ENCODE measurements at regions not wholly inside any gene's neighbourhood (a gene's known extent, or its start where the extent isn't known, plus 50 kb on each side); places are given as distances from the start of the nearest gene placed in this dataset.
"Not testable (repeated sequence)": the region's sequence is repeated elsewhere in the genome, so short reads cannot be mapped to it uniquely, and the experiment has no call there.

DNA sequence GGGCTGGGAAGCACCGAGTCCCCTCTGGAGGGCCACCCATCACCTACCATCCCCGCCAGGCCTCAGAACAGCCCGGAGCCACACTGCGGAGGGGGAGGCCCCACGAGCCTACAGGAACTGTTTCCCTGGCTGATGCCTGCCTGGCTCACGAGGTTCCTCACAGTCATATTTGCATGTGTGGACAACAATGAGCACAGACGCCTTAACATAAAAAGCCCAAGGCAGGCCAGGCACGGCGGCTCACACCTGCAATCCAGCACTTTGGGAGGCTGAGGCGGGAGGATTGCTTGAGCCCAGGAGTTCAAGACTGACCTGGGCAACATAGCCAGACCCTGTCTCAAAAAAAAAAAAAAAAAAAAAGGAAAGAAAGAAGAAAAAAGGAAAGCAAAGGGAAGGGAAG is 125.9 kb downstream of the FAM53A start:
- no peak for DNase-seq

DNA sequence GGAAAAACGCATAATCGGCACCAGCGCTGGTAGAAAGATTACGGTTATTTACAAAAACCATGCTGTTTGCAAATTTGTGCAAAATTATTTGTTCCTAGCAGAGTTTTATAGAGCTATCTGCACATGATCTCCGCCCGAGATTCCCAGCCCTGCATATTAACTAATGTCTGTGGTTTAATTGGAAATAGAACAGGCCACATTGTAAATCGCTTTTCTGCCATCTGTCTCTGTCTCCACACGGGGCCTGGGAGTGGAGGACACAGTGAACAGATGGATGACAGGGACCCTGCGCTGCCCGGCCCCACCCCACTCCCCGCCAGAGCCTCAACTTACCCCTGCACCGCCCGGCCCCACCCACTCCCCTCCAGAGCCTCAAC is 126.9 kb downstream of the FAM53A start:
- no peak for DNase-seq

DNA sequence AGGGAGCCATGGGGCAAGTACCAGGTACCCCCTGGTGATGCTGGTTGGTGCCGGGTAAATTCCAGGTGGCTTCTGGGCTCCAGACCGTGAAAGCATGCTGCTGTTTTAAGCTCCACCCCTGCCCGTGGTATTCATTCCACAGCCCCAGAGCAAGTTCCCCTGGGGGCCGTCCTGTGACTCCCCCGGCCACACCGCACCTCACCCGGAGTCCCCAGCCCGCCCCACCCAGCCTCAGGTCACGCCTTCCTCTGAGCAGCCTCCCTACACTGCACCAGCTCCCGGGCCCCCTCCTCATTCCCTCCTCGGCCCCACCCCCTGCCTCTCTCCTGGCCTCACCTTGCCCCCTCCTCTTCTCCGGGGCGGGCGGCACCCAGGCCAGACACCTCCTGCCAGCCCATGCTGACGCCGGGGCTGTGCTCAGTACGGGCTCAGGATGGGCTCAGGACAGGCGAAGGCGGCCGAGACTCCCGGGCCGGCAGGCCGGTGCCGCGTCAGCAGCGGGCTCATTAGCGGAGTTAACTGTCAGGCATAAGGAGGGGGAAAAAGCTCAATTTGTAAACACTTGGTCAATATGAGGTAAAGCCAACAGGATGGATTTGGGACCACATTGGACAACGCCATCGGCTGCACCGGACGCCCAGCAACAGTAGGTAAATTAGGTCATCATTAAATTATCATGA is 127.4 kb downstream of the FAM53A start:
- DNase-seq, result no peak

DNA sequence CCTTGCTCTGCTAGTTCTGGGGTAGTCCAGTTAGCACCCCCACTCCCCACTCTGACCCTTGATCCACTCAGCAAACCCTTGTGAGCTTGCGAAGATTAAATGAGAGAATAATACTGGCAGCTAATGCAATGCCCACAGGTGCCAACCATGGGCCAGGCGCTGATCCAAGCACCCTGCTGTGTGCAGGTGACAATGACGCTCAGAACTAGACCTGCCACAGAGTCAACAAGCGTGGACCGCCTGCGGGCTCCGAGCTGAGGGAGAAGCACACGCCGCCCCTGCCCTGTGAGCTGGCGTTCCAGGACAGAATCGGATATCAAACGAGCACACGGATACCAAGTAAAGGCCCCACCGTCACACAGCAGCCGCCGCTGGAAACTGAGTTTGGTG is 129.2 kb downstream of the FAM53A start:
- no peak for DNase-seq

DNA sequence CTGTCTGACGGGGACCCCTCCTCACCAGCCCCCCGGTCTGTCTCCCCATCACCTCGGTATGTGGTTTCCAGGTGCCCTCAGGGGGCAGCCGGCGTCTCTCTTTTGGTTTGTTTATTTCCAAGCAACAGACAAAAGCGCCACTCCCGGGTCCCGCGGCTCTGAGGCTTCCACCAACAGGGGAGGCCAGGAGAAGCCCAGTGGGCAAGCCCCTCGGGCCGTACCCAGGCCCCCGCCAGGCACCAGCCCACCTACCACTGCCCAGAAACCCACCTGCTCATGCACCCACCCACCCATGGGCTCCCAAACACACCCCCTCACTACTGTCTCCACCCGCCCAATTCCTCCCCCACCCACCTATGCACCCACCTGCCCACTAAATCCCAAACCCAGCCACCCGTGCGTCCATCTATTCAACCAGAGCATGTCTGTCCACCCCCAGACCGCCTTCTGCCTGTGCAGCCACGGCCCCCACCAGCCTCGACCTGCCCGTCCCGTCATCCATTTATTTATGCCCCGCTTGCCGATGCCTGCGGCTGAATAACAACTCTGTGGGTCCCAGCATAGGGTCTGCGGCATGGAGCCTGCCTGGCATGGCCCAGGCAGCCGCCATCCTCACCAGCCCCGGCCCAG is 129.8 kb downstream of the FAM53A start:
- no peak for DNase-seq

DNA sequence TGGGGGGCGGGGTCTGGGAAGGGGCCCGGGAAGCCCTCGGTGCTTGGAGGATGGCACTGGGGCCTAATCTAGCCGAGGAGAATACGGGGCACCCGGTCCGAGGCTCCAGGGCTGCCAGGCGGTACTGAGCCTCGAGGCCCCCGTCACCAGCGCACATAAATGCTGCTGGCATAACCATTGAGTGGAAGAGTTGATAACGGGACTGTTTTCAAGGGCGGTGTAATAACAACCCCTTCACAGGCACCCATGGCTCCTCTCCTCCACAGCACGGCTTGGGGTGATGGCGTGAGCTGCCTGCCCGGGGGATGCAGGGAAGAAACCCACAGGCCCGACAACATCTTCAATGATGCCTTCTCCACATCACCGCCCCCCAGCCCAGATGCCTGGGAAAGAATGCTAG is 130.7 kb downstream of the FAM53A start:
- no peak for DNase-seq

DNA sequence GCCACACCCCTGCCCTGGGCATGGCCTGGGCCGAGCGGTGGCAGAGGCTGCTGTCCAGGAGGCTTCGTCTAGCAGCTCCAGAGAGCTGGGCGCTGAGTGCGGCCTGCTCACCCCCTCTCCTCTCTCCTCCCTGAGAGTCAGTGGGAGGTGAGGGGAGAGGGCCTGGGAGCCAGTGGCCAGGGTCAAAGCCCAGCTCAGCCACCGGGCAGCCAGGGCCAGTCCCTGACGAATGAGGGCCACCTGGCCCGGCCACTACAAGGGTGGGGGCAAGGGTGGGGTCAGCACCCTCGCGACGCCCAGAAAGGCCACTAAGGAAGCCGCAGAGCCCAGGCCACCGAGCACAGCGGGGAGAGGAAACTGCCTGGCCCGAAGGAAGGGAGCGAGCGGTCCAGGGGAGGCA is 131.7 kb downstream of the FAM53A start:
- DNase-seq, result no peak

DNA sequence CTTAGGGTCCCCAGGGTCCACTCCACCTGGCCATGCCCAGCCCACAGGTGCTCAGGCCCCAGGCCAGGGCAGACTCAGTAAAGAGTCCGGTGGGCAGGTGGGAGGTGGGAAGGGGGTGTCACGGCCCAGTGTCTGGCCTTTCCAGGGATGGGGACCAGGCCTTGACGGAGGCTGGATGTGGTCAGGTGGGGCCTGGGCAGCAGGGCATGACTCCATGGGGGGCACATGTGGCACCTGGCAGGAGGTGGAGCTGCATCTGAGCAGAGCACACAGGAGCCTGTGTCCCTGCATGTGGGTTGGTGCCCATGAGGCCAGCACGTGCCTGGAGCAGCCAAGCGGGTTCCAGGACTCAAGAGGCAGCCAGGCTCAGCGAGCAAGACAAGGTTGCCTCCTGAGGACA is 132.9 kb downstream of the FAM53A start:
- DNase-seq, result no peak

DNA sequence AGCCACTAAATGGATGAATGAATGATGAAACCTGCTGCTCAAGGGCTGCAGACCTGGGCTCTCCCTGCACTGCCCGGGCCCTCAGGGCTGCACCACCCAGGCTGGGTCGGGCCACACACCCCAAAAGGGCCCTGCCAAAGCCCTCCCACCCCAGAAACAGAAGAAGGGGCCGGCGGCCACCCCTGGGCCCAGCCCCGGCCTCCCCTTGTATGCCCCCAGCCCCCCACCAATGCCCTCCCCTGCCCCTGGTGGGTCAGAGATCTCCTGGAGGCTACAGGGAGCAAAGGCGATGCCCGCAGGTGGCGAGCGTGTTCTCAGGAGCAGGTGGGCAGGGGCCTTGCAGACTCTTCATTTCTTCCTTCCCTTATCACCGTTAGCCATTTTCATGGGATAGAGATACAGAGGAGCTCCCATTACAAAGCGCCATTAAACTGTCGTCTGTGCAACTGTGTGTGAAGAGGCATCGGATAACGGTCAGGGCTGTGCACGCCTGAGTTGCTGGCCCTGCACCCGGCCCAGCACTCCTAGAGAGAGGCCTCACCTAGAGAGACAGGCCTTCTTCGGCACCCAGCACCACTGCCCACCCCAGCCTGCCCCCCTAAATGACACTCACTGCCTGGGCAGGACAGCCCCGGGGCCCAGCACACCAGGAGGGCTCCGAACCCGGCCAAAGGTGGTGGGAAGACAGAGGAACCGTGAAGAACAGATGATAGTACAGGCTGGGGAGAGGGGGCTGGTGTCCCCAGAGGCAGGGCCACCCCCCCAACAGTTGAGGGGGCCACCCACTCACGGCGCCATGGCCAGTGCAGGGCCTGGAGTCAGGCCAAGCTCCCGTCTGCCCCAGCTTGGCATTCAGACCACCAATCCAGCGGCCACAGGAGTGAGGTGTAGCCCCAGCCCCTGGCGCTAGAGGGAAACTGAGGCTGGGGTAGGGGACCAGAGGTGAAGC is 133.7 kb downstream of the FAM53A start:
- DNase-seq, result no peak

DNA sequence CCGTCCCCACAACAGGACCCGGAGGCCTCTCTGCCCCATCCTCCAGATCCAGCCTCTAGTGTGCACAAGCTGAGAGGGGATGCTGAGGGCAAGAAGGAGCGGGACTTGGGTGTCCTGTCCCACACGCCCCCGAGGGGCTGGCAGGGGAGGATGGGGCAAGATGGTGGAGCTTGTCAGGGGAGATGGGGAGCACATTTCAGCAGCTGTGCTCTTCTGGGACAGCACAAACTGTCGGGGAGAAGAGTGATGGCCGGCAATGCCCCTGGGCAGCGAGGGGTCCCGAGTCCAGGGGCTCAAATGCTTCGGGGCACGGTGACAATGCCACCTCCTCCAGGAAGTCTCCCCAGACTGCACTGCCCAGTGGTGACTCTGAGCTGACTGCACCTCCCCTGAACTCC is 134.5 kb downstream of the FAM53A start:
- DNase-seq, result no peak

DNA sequence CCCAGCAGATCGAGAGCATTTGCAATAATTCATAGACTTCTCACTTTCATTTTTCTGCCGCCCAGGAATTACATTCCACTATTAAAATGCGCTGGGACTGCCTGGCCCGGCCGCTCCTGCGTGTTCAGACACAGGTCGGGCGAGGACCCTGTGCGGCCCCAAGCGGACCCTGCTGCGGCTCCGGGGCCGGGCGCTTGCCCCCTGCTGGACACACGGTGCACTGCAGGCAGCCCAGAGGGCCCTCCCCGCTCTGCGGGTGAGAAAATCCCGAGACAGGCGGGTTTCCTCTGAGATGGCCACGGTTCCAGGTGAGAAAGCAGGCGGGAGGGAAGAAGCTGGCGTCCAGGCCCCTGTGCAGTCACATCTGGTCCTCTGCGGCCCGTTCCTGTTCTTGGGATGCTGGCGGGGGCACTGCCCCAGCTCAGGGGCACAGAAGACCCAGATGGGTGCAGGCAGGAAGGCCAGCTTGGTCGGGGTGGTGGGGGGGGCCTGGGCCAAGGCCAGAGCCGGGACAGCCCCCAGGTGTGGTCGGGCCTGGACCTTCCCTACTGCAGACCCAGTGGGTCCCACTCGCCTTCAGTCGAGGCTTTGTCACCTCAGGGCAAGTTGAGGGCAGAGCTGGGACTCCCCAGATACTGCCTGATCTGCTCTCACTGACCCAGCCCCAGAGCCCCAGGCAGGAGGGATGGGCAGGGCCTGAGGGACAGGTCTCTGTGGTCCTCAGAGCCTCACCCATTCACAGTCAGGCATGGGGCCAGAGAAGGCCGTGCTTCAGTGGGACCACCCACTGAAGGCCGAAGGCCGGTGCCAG is 135.1 kb downstream of the FAM53A start:
- DNase-seq, result not testable (repeated sequence)

DNA sequence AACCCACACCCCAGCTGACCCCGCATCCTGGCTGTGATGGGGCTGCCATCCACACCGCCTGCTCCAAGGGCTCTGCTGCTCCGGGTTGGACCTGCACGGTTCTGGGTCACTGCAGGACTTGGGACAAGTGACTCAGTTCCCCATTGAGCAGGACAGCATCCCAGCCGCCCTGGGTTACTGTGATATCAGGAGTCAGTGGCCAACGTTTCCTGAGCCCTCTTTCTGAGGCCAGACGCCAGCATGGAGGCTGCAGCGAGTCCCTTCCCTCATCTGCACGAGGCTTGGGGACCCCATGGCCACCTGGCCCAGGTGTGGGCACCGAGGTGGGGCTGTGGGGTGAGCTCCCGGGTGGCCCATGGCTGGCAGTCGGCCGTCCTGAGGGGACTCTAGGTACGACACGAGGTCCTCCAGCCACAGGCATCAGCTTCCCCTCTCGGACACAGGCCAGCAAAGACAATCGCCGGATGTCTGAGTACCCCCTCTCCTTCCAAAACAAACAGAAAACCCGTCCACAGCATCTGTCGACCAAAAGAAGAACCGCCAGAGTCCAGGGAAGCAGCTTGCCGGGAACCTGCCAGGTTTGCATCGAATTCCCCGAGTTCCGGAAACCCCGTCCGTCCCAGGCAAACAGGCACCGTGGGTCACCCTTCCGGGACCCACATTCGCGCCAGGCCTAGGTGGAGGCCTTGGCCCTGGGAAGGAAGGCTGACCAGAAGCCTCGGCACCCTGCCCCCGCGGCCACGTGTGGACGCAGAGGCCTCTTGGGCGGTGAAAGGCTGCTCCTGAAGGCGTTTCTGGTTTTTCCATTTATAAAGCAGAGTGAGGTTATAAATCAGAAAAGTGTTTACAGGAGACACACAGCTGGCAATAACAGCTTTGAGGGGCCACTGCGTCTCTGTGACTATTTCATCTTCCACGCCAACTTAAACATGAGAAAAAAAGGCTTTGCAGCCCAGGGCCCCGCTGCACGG is 136.0 kb downstream of the FAM53A start:
- no peak for DNase-seq

DNA sequence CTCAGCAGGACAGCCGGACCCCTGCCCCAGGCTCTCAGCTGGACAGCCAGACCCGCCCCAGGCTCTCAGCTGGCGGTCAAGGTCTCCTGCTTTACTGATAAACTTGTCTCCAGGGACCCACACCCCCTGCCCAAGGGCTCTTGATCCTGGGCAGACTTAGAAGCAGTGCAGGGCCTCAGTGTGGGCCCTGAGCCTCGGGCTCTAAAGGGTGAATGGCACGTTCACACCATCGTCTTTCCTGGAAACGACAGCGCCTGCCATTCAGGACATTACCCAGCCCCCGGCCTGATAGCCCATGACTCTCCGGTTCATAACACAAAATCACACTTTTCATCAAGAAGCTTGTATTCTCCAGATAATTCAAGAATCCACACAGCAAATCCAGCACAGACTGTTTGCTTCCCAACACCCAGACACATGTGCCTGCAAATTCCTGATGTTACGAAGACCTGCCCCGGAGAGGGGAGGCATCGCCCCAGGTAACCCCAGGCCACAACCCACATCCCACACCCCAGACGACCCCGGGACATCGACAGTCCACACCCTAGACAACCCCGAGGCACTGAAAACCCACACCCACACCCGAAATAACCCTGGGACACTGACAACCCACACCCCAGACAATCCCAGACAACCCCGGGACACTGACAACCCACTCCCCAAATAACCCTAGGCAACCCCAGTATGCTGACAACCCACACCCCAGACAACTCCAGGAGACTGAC is 136.8 kb downstream of the FAM53A start:
- no peak for DNase-seq

DNA sequence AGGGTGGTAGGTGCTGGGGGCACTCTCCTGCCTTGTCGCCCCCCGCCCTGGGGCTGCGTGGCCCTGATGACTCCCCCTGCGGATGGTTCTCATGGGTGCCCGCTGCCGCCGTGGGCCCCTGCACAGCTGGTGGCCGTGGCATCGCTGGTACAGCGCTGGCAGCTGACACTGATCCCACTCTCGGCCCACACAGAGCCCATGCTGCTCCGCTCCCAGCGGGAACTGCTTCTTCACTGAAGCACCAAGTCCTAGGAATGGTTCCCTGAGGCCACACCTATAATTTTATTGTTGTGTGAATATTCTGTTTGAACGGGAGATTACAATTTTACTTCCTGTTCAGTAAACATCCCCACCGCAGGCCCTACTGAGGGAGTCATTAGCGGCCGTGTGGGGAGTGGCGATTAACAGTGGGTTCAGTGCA is 138.6 kb upstream of the NKX1-1 start:
- no peak for DNase-seq

DNA sequence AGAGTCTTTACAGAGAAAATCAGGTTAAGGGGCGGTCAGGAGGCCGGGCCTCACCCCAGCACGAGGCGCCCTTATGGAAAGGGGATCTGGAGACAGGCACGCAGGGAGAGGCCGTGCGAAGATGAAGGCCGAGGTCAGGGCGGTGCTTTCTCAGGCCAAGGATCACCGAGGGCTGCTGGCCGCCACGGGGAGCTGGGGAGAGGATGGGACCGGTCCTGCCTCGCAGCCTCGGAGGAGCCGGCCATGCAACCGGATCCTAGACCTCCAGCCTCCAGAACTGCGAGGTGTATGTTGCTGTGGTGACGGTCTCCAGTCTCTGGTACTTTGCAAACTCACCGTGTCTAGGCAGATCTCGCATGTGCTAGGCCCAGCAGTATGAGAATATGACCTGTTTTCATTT is 138.2 kb upstream of the NKX1-1 start:
- DNase-seq, result not testable (repeated sequence)

DNA sequence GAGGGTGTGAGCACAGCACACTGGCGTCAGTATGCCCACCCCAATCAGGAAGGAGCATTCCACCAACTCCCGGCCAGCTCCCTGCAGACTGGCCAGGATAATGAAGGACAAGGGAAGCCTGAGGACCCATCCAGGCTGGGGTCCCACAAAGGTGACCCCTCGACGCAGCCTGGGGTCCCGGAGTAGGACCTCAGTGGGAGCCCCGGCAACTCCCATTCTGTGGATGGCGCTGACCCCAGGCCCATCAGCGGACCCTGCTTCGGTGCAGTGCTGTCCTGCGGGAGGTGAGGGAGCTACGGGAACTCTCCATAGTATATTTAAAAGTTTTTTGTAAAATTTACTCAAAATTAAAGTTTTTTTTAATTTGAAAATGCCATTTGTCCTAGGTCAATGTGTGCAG is 137.7 kb upstream of the NKX1-1 start:
- no peak for DNase-seq

DNA sequence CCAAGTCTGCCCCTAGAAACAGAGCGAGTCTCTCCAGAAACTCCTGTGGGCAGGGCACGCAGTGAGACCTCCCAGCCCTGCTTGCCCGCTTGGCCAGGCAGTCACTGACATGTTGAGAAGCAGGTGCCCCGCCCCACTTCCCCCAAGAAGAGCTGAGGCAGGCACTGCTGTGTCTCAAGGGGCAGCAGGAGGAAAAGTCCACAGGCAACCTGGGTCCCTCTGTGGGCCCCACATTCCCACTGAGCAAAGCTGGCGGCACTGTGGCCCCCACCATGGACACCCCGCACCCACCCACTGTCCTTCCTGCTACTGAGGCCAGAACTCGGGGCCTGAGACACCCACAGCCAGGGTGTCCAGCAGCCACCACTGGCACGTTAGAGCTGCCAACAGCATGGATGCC is 137.3 kb upstream of the NKX1-1 start:
- no peak for DNase-seq

DNA sequence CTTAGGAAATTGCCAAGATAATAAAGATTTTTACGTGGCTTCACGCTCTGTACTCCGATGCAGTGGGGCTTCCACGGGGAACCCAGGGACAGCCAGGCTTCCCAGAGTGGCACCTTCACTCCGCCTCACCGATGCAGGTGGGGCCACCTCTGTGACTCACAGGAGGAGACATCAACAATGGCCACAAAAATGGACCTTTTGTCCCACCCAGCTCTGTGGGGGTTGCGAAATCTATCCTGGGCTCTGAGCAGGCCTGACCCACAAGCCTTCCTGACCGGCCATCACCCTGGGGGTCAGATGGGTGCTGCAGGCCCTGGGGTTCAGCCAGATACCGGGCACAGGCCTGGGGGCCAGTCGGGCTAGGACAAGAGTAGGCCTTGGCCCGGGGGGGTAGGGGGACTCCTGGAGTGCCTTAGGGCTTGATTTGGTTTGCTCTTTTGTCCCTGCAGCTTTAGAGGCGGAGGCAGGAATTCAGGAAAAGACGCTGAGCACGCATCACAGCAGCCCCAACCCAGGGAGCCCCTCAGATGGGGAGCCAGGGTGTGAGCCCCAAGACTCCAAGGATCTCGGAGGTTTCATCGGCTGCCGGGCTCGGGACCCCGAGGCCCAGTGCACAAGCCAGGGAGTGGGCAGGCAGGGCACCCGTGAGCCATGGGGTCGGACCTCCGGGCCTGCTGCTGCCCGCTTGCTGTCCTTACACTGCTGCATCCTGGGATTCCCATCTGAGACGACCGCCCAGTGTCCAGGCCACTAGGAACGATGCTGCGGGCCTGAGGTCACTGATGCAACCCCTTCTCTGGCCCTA is 136.5 kb upstream of the NKX1-1 start:
- no peak for DNase-seq

DNA sequence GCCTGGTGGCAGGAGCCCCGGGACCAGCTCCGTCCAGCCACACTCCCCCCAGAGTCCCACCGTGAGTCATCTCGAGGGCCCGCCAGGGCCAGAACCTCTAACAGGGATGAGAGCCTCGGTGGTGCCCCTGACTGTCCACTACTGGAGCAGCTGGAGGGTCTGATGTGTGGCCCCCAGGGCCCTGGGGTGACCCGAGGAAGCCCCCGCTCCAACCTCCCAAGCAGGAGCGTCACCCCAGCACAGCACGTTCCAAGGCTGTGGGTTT is 135.9 kb upstream of the NKX1-1 start:
- DNase-seq, result no peak

DNA sequence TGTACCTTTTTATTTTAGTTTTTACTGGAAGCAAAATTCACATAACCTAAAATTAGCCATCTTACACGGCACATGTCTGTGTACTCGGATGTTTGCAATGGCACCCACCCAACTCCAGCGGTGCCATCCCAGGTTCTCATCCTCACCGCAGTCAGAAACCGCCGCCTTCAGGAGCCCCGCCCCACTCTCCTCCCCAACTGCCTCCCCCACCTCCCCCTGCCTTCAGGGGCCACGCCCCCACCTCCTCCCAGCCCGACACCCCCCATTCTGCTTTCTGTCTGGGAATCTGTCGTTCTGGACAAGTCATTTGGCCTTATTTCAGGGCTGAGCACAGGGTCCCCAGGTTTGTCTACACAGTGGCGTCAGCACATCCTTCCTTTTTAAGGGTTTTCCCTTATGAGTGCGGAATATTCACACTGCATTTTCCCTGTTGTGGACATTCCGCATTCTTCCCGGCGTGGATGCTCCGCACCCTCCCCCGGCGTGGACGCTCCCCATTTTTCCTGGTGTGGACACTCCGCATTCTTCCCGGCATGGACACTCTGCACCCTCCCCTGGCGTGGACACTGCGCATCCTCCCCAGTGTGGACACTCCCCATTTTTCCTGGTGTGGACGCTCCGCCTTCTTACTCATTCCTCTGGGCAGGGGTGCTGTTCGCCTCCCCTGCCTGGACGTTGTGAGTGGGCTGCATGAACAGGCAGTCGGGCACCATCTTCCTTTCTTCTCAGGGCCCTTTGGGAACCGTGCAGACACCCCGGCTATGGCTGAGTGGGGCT is 135.4 kb upstream of the NKX1-1 start:
- no peak for DNase-seq

All from NCI-H446 (cell line).